GM18505 (cell line): ENCODE measurements at regions not wholly inside any gene's neighbourhood (a gene's known extent, or its start where the extent isn't known, plus 50 kb on each side); places are given as distances from the start of the nearest gene placed in this dataset.

Source experiments
- ATAC-seq: cut with Tn5 transposase; IDR thresholded peaks from one replicate; pipeline ENCODE4 v1.9.1; 2021; ENCODE audit not compliant: unreplicated experiment
- POLR2A ChIP-seq: IDR thresholded peaks from 4 replicates; pipeline ENCODE4 v1.6.1; 2011; ENCODE audit warnings: borderline replicate concordance; ENCODE audit not compliant: insufficient read depth, insufficient read length; ENCODE audit errors: extremely low read depth

GRCh38 chr4:133711817-133712216, 489.8 kb downstream of the PABPC4L start:
- no peak for TF ChIP-seq POLR2A
- no peak for ATAC-seq

GRCh38 chr4:133694416-133694815, 507.2 kb downstream of the PABPC4L start:
- no peak for ATAC-seq
- TF ChIP-seq POLR2A, result no peak

GRCh38 chr4:133683967-133684366, 517.6 kb downstream of the PABPC4L start:
- ATAC-seq, result no peak
- no peak for TF ChIP-seq POLR2A

GRCh38 chr4:133668061-133668851, 519.2 kb downstream of the PCDH10 start:
- no peak for ATAC-seq

GRCh38 chr4:133647206-133647605, 498.1 kb downstream of the PCDH10 start:
- ATAC-seq, result no peak
- no peak for TF ChIP-seq POLR2A

More at GRCh38 chr4:133668061-133668851, 519.2 kb downstream of the PCDH10 start:
- TF ChIP-seq POLR2A, result no peak

- TF ChIP-seq POLR2A, result no peak
Measured at GRCh38 chr4:133641191-133641590, 492.1 kb downstream of the PCDH10 start.

GRCh38 chr4:133638751-133639150, 489.7 kb downstream of the PCDH10 start:
- no peak for ATAC-seq

More at GRCh38 chr4:133641191-133641590, 492.1 kb downstream of the PCDH10 start:
- no peak for ATAC-seq

GRCh38 chr4:133637161-133637560, 488.1 kb downstream of the PCDH10 start:
- no peak for TF ChIP-seq POLR2A
- ATAC-seq, result no peak

More at GRCh38 chr4:133638751-133639150, 489.7 kb downstream of the PCDH10 start:
- TF ChIP-seq POLR2A, result no peak

GRCh38 chr4:133624744-133625143, 475.6 kb downstream of the PCDH10 start:
- no peak for TF ChIP-seq POLR2A
- no peak for ATAC-seq

- no peak for TF ChIP-seq POLR2A
- ATAC-seq, result no peak
Measured at GRCh38 chr4:133623847-133624246, 474.8 kb downstream of the PCDH10 start.

- ATAC-seq, result no peak
- TF ChIP-seq POLR2A, result no peak
Measured at GRCh38 chr4:133621628-133622027, 472.5 kb downstream of the PCDH10 start.

- ATAC-seq, result no peak
- no peak for TF ChIP-seq POLR2A
Measured at GRCh38 chr4:133620555-133620954, 471.5 kb downstream of the PCDH10 start.

- TF ChIP-seq POLR2A, result no peak
- no peak for ATAC-seq
Measured at GRCh38 chr4:133618963-133619362, 469.9 kb downstream of the PCDH10 start.

- TF ChIP-seq POLR2A, result no peak
- ATAC-seq, result no peak
Measured at GRCh38 chr4:133600008-133600407, 450.9 kb downstream of the PCDH10 start.

GRCh38 chr4:133598779-133599178, 449.7 kb downstream of the PCDH10 start:
- ATAC-seq, result no peak
- no peak for TF ChIP-seq POLR2A

GRCh38 chr4:133597251-133597650, 448.2 kb downstream of the PCDH10 start:
- no peak for ATAC-seq

More at GRCh38 chr4:133597251-133597650, 448.2 kb downstream of the PCDH10 start:
- no peak for TF ChIP-seq POLR2A
